Gastrocnemius medialis (tissue), 4 donors: ENCODE measurements at regions not wholly inside any gene's neighbourhood (a gene's known extent, or its start where the extent isn't known, plus 50 kb on each side); places are given as distances from the start of the nearest gene placed in this dataset.

Experiments
- CTCF ChIP-seq, 5 experiments: fragments of 450-650 bp in 3 of 5; fragments of 200-600 bp in 2 of 5; sonication (generic) in 2 of 5; IDR thresholded peaks in 4 of 5; conservative IDR thresholded peaks in 1 of 5; 1 replicate in 4 of 5; 2 replicates in 1 of 5; pipeline ENCODE4 v1.5.1; 2016 to 2019; ENCODE audit warnings: antibody characterized with exemption in 5 of 5, mild to moderate bottlenecking in 3 of 5, moderate library complexity in 3 of 5
- POLR2A ChIP-seq, 2 donors: fragments of 450-650 bp; IDR thresholded peaks; one replicate each; pipeline ENCODE4 v1.6.1; 2017; ENCODE audit warnings: antibody characterized with exemption in 2 of 2, mild to moderate bottlenecking in 2 of 2, moderate library complexity in 2 of 2

GRCh38 chr6:130615816-130616215 is 211.4 kb upstream of the SMLR1 start:
- no peak for TF ChIP-seq CTCF (IDR thresholded peaks at IDR 0.05 in 4 of 5, conservative IDR thresholded peaks at IDR 0.05 in 1 of 5)
- TF ChIP-seq POLR2A (IDR thresholded peaks at IDR 0.05) = no peak
